Upper lobe of right lung (tissue), 1 donor: ENCODE measurements at regions not wholly inside any gene's neighbourhood (a gene's known extent, or its start where the extent isn't known, plus 50 kb on each side); places are given as distances from the start of the nearest gene placed in this dataset.
"Not testable (repeated sequence)": the region's sequence is repeated elsewhere in the genome, so short reads cannot be mapped to it uniquely, and the experiment has no call there.

Experiments used
- ATAC-seq: fragments of 200-7000 bp; cut with Tn5 transposase; one replicate; pipeline ENCODE4 v1.9.1; 2020; ENCODE audit warnings: mild to moderate bottlenecking, moderate library complexity
- DNase-seq: peaks from one replicate; pipeline ENCODE4 v3.0.0-alpha.2; 2020
- H3K27ac ChIP-seq: fragments of 200-600 bp; one replicate; pipeline ENCODE4 v1.8.0; 2022
- H3K27me3 ChIP-seq: fragments of 200-600 bp; one replicate; pipeline ENCODE4 v1.8.0; 2022; ENCODE audit warnings: mild to moderate bottlenecking
- H3K36me3 ChIP-seq: fragments of 200-600 bp; one replicate; pipeline ENCODE4 v1.8.0; 2022
- H3K4me1 ChIP-seq: fragments of 200-600 bp; one replicate; pipeline ENCODE4 v1.8.0; 2022
- H3K4me3 ChIP-seq: fragments of 200-600 bp; one replicate; pipeline ENCODE4 v1.8.0; 2022; ENCODE audit warnings: mild to moderate bottlenecking
- H3K9me3 ChIP-seq: fragments of 200-600 bp; one replicate; pipeline ENCODE4 v1.8.0; 2022
- intact Hi-C: fragments of 100-400 bp; cut with DNase I; formaldehyde crosslinking; loops from one replicate; pipeline ENCODE4 v1.11.0; 2022
- TF ChIP-seq, protein P1 (sequence below): fragments of 200-600 bp; IDR thresholded peaks from one replicate; pipeline ENCODE4 v1.8.0; 2022; ENCODE audit warnings: antibody characterized with exemption
- donor health status: DM: no; HTN: yes; CAD: no; lungs with severe emphysema.

DNA sequence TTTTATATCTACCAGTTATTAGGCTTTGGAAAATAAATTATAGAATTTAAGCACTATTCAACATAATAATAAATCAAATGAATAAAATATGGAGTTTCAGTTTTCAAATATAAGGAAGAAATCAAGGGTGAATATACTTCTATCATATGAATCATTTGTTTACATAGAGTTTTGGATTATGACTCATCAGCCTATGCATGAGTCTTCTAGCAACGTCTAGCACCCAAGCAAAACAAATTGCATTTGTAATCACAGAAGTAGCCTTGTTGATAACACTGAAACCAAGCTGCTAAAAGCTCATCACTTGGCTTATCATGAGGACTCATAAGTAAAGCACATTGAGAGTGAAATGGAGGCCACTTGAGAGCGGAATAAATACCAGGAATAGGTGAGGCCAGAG is 434.6 kb downstream of the PCDH11X start:
- intact Hi-C loops = no loop called here
- Histone ChIP-seq H3K4me1 (no peaks in the 10 kb centered on the region), H3K9me3 (no peaks in the 10 kb centered on the region), H3K36me3 (no peaks in the 10 kb centered on the region), H3K27ac (no peak overlapping the region), H3K27me3 (no peaks in the 10 kb centered on the region), H3K4me3 (no peak overlapping the region)
- ATAC-seq (no peak), DNase-seq (no peak)
- TF ChIP-seq, protein P1, sequence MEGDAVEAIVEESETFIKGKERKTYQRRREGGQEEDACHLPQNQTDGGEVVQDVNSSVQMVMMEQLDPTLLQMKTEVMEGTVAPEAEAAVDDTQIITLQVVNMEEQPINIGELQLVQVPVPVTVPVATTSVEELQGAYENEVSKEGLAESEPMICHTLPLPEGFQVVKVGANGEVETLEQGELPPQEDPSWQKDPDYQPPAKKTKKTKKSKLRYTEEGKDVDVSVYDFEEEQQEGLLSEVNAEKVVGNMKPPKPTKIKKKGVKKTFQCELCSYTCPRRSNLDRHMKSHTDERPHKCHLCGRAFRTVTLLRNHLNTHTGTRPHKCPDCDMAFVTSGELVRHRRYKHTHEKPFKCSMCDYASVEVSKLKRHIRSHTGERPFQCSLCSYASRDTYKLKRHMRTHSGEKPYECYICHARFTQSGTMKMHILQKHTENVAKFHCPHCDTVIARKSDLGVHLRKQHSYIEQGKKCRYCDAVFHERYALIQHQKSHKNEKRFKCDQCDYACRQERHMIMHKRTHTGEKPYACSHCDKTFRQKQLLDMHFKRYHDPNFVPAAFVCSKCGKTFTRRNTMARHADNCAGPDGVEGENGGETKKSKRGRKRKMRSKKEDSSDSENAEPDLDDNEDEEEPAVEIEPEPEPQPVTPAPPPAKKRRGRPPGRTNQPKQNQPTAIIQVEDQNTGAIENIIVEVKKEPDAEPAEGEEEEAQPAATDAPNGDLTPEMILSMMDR = no peak

DNA sequence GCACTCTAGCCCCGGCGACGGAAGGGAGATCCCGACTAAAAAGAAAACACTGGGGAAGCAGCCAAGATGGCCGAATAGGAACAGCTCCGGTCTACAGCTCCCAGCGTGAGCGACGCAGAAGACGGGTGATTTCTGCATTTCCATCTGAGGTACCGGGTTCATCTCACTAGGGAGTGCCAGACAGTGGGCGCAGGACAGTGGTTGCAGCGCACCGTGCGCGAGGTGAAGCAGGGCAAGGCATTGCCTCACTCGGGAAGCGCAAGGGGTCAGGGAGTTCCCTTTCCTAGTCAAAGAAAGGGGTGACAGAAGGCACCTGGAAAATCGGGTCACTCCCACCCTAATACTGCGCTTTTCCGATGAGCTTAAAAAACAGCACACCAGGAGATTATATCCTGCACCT is 435.8 kb downstream of the PCDH11X start:
- H3K36me3 ChIP-seq, H3K9me3 ChIP-seq, ATAC-seq, H3K4me1 ChIP-seq, H3K27ac ChIP-seq, H3K27me3 ChIP-seq, H3K4me3 ChIP-seq, DNase-seq, intact Hi-C loops: not testable (repeated sequence)

DNA sequence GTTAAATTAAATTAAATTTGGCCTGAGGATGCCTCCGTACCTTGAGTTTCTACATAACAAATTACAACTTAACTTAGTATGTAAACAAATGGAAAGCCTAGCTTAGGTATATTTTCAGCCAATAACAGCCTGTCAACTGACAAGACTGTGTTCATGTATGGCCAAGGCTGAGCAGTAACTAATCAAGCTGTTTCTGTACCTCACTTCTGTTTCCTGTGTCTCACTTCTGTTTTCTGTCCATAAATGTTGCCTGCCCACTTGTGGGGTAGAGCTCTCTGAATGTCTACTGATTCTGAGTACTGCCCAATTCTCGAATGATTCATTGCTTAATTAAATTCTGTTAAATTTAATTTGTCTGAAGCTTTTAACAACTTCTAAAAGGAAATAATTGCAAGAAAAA is 445.2 kb downstream of the PCDH11X start:
- H3K4me1 ChIP-seq = no peaks in the 10 kb centered on the region
- H3K27ac ChIP-seq = no peak overlapping the region
- DNase-seq = no peak
- H3K9me3 ChIP-seq = no peaks in the 10 kb centered on the region
- no peak for ATAC-seq
- H3K4me3 ChIP-seq = no peak overlapping the region
- TF ChIP-seq, protein P1 = no peak
- intact Hi-C loops = no loop called here
- H3K27me3 ChIP-seq = no peaks in the 10 kb centered on the region
- H3K36me3 ChIP-seq = no peaks in the 10 kb centered on the region

DNA sequence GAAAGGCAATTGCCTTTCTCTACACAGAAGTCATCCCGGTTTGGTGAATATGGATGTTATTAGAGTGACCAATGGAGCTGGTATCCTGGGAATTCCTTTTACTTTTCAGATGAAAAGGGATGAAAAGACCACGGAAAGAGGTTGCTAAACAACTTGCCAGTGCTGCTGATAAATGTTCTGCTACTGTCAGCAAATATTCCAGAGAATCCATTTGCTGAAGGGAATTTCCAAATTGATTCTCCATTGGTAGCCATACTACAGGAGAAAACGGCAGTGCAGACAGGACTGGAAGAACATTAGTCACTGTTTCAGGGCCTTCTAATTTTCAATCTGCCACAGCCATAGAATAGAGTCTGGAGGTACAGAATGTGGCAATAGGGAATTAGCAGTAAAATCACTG is 451.5 kb downstream of the PCDH11X start:
- Histone ChIP-seq H3K36me3 (no peaks in the 10 kb centered on the region), H3K9me3 (no peaks in the 10 kb centered on the region), H3K4me1 (no peaks in the 10 kb centered on the region), H3K27ac (no peak overlapping the region), H3K27me3 (no peaks in the 10 kb centered on the region), H3K4me3 (no peak overlapping the region)
- DNase-seq (no peak), ATAC-seq (no peak)
- intact Hi-C loops = no loop called here
- TF ChIP-seq, protein P1 = no peak

DNA sequence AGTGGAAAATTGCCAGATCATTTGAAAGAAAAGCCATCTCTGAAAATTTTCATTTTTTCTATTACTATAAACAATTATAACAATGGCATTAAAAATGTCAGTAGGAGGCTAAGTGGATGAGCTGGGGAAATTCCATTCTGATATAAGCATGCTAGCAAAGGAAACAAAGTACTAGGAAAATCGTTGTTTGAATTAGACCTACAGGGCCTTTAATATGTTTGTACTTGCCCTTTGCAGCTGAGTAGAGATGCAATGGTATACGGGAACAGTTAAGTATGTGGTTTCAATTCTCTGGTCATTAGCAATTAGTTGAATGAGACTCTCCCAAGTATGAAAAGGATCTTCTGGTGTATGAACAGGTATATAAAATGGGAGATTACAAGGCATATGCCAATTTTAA is 452.2 kb downstream of the PCDH11X start:
- TF ChIP-seq, protein P1 = no peak
- intact Hi-C loops = no loop called here
- Histone ChIP-seq H3K9me3 (no peaks in the 10 kb centered on the region), H3K27ac (no peak overlapping the region), H3K36me3 (no peaks in the 10 kb centered on the region), H3K4me1 (no peaks in the 10 kb centered on the region), H3K27me3 (no peaks in the 10 kb centered on the region), H3K4me3 (no peak overlapping the region)
- ATAC-seq (no peak), DNase-seq (no peak)

DNA sequence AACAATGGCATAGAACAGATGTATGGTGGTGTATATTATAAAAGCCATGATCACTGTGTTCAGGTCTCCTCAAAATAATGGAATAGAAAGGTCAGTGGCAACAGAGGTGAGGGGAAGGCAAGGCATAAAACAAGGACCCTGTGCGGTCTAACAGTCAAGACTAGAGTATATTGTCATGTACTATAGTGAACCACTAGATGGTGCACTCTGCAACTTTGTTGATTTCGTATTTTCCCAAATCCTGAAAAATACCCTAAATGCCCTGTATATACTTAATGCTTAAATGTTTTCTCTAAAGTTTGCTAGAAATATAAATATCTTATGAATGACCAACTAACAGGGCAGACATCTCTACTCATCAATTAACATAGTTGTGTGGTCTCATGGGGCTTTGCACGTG is 453.0 kb downstream of the PCDH11X start:
- H3K27me3 ChIP-seq = no peaks in the 10 kb centered on the region
- DNase-seq = no peak
- H3K27ac ChIP-seq = no peak overlapping the region
- no peak overlapping the region for H3K4me3 ChIP-seq
- ATAC-seq = no peak
- TF ChIP-seq, protein P1 = peak; percentile 32
- no peaks in the 10 kb centered on the region for H3K36me3 ChIP-seq
- intact Hi-C loops = no loop called here
- no peaks in the 10 kb centered on the region for H3K9me3 ChIP-seq
- no peaks in the 10 kb centered on the region for H3K4me1 ChIP-seq
